ENCODE measurements at regions not wholly inside any gene's neighbourhood (a gene's known extent, or its start where the extent isn't known, plus 50 kb on each side); places are given as distances from the start of the nearest gene placed in this dataset.

- DNase-seq: no peak
Measured at GRCh38 chr14:98462908-98463307, 809.1 kb downstream of the BCL11B start.

- no peak for DNase-seq
Measured at GRCh38 chr14:98466807-98467206, 805.2 kb downstream of the BCL11B start.

- no peak for DNase-seq
Measured at GRCh38 chr14:98470663-98471062, 801.3 kb downstream of the BCL11B start.

GRCh38 chr14:98474900-98475299, 797.1 kb downstream of the BCL11B start:
- DNase-seq: no peak

DNA sequence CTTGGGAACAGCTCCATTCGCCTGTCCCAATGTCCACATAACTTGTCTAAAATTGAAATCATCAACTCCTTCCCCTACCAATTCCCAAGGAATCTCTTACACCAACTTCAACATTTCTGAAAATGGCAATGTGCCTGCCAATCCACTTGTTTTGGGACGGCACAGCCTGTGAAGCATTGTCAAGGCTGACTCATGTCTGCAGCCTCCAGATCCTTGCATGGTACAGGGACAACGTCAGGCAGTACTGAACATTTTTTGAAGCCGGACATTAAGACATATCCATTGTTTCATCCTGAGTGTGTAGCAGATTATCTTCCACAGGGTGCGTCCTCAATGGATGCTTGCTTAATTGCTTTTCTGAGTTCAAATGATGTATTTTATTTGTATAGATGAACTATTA, 794.1 kb downstream of the BCL11B start:
- no peak for DNase-seq

- DNase-seq: no peak
Measured at GRCh38 chr14:98489115-98489514, 782.9 kb downstream of the BCL11B start.

DNA sequence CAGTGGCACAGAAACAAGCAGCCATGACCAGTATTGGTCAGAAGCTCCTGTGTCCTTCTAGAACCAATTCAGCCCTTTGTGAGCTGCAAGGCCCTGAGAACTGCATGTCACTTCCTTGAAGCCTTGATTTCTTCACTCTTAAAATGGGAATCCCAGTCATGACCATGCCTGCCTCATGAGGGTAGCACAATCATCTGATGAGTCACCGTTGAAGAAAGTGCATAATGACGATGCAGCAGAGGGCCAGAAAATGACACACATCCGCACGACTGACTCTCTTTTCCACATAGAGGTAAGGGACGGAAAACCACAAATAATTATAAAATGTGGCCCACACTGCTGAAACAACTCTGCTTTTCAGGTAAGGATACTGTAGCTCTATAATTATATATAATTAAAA, 777.4 kb downstream of the BCL11B start:
- DNase-seq: no peak

DNA sequence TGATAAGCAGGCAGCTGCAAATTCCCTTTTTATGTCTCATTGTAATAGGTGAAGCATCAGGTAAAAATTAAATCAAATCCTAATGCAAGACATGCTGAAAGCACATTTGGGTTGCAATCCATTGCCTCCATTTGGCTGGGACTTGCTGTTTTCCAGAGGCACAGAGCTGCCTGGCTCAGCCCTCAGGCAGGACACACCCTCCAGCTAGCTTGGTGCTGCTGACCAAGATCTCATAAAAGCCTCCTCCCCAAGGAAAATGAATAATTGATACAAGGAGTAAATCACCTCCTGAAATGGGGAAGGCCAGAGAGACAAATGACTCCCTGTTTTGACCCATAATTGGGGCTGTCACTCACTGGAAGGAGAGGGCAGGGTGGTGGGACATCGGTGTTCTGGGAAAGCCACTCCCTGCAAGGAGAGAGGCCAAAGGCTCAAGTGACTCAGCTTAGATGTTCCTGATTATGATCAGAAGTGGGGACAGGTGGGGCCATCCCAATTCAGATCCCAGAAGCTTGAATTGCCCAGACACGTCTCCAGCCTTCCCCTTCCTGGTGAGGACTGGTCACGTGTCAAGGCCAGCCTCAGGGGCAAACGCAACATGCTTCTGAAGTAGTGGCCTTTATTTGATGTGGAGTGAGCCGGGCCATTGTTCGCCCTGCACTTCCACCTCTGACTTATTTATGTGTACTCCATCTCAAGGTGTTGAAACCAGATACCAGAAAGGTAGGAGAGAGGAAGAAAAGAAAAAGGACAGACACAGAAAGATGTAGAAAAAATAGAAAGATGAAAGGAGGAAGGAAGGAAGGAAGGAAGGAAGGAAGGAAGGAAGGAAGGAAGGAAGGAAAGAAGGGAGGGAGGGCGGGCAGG, 773.7 kb downstream of the BCL11B start:
- DNase-seq: no peak

DNA sequence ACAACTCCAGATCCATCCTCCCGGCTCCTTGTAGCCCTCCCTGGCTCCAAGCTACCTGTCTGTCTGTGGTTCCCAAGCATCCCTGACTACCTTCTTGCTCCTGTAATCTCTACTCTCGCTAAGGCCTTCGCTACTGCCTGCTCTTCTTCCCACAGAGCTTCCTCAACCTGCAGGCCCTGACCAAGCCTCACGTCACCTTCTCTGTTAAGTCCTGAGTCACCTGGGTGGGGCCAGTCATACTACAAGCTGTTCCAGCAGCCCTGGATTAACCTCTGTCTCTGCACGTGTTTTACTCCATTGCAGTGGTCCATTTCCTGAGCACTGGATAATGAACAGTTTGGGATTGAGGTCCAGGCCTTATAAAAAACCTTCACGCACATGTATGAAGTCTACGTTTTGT, 770.7 kb downstream of the BCL11B start:
- DNase-seq: no peak

- DNase-seq: no peak
Measured at GRCh38 chr14:98501836-98502235, 770.2 kb downstream of the BCL11B start.

GRCh38 chr14:98503086-98503815, 768.7 kb downstream of the BCL11B start:
- no peak for DNase-seq

- DNase-seq: no peak
Measured at GRCh38 chr14:98507264-98507663, 764.7 kb downstream of the BCL11B start.

GRCh38 chr14:98510392-98510791, 761.6 kb downstream of the BCL11B start:
- no peak for DNase-seq

- DNase-seq: no peak
Measured at GRCh38 chr14:98512501-98513251, 759.3 kb downstream of the BCL11B start.

DNA sequence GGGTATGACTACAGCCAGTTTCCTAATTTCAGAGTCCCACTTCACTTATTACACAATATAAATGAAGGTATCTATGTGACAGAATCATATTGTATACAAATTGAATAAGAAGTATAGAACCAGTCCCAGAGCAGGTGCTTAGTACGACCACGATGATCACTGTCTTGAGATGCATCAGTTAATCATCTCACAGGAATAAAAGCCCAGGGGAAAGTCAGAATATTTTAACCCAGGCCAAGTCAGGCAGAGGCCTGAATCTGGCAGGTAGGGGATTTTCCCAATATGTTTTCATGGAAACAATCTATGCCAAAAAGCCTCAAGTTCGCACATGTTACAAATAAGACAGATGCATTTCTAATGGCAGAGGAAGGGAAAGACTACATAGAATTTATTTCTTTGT, 758.4 kb downstream of the BCL11B start:
- no peak for DNase-seq

DNA sequence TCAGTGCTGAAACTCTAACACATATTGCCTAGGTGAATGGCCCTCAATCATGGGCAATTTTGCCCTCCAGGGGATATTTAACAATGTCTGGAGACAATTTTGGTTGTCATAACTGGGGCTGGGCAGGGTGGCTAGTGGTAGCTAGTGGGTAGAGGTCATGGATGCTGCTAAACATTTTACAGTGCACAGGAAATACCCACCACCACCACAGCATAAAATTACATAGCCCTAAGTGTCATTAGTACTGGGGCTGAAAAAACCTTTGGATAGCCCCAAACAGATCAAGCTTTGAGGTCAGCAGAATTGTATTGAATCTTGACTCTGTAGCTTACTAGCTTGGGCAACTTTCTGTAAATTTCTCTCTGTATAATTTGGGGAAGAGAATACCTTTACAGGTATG, 758.0 kb downstream of the BCL11B start:
- DNase-seq: no peak

DNA sequence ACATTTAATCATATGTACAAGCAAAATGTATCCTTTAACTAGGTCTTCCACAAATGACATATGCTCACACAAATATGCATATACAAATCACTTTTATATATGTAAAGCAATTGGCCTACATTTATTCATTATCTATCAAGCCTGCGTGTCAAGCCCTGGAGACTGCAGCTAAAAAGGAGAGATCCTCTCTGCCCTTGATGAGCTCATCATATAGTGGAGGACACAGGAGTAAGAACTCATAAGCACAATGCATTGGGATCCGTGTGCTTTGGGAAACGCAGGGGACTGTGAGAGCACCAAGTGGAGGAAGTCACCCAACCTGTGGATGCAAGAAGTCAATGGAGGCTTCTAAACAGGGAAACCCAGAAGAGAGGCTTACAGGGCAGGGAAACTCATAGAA, 735.7 kb downstream of the BCL11B start:
- no peak for DNase-seq

DNA sequence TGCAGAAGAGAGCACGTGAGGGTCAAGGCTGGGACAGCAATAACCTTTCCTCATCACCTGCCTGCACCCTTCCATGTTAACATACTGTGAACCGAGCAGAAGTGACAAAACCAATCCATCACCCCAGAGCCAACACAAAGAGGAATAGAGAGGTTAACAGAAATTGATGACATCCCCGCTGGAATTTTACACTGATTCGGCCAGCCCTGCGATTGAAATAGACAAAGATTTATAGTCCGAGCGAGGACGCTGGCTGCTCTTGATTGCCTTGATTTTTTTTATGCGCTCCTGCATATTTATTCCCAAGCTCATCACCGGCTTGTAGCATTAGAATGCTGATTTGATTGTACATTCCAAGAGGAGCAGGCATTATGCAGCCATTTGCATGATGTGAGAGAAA, 729.7 kb downstream of the BCL11B start:
- DNase-seq: no peak

GRCh38 chr14:98543074-98543473, 728.9 kb downstream of the BCL11B start:
- DNase-seq: no peak

DNA sequence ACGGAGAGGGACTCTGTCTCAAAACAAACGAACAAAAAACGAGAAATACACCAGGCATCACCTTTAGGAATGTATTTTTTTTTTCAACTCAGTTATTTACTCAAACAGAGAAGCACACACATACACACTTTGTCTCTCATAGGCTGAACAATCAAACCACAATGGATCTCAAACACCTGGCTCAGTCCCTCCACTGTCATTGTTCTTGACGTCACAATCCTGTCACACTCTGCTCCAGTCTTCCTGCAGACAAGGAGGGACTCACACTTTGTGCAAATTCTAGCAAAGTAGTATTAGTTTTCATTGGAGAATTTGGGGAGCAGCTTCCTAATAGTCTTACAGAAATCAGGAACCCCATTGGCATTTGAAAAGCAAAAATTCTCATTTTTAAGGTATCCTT, 727.8 kb downstream of the BCL11B start:
- no peak for DNase-seq

DNA sequence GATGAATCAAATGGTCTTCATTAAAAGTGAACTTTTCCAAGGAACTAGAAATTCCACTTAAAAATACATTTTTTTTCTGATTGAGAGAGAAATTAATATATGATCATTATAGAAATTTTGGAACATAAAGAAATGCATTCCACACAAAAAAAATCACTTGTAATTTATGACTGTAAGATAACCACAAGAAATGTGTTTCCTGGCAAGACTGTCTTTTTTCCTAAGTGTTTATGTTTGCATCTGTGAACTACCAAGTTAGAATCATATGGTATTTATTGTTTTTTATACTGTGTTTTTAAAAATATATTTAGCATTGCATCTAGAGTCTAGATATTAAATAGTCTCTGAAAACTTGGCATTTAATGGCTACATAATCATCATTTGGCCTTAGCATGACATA, 726.8 kb downstream of the BCL11B start:
- DNase-seq: no peak

DNA sequence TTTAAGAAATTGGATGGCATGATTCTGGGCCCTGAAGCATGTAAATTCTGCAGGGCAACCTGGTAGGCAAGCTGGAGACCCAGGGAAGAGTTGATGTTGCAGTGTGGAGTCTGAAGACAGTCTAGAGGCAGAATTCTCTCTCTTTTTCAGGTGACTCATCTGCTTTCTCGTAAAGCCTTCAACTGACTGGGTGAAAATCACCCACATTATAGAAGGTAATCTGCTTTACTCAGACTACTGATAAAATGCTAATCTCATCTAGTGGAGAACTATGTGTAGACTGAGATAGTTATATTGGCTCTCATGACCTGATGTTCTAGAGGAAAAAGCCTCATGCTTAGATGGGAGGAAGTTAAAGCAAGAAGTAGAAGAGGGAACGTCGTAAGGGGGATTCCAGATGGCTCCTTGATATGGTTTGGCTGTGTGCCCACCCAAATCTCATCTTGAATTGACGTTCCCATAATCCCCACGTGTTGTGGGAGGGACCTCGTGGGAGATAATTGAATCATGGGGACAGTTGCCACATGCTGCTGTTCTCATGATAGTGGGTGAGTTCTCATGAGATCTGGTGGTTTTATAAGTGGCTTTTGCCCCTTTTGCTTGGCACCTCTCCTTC, 723.8 kb downstream of the BCL11B start:
- DNase-seq: no peak

GRCh38 chr14:98551028-98551427, 721.0 kb downstream of the BCL11B start:
- no peak for DNase-seq
